ENCODE measurements at regions not wholly inside any gene's neighbourhood (a gene's known extent, or its start where the extent isn't known, plus 50 kb on each side); places are given as distances from the start of the nearest gene placed in this dataset.

DNA sequence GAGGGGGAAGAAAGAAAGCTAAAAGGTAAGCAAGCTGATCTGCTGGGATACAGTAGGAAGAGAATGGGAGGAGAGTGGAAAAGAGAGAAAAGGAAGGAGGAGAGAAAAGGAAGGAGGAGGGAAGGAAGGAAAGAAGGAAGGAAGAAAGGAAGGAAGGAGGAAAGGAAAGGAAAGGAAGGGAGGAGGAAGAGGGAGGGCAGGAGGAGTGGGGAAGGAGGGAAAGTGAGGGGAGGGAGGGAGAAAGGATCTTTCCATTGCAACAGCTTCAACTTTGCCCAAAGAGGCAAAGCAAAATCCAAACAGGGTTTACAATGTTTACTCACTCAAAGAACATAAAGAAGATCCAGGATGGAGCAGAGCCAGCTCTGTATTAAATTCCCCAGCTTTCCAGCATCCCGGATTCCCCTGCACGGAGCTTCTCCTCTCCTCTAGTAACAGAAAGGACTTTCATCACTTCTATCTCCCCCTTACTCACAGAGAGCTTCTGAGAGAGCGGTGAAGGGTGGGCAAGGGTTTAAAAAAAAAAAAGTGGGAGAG is 494.2 kb upstream of the PROK2 start:
- TF ChIP-seq, protein P1, sequence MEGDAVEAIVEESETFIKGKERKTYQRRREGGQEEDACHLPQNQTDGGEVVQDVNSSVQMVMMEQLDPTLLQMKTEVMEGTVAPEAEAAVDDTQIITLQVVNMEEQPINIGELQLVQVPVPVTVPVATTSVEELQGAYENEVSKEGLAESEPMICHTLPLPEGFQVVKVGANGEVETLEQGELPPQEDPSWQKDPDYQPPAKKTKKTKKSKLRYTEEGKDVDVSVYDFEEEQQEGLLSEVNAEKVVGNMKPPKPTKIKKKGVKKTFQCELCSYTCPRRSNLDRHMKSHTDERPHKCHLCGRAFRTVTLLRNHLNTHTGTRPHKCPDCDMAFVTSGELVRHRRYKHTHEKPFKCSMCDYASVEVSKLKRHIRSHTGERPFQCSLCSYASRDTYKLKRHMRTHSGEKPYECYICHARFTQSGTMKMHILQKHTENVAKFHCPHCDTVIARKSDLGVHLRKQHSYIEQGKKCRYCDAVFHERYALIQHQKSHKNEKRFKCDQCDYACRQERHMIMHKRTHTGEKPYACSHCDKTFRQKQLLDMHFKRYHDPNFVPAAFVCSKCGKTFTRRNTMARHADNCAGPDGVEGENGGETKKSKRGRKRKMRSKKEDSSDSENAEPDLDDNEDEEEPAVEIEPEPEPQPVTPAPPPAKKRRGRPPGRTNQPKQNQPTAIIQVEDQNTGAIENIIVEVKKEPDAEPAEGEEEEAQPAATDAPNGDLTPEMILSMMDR (IDR thresholded peaks at IDR 0.05; ENCODE audit: borderline replicate concordance, insufficient read depth, low read depth, low read length), result no peak
- no peak overlapping the region for H3K4me3 ChIP-seq (ENCODE audit: low read depth, low read length)

DNA sequence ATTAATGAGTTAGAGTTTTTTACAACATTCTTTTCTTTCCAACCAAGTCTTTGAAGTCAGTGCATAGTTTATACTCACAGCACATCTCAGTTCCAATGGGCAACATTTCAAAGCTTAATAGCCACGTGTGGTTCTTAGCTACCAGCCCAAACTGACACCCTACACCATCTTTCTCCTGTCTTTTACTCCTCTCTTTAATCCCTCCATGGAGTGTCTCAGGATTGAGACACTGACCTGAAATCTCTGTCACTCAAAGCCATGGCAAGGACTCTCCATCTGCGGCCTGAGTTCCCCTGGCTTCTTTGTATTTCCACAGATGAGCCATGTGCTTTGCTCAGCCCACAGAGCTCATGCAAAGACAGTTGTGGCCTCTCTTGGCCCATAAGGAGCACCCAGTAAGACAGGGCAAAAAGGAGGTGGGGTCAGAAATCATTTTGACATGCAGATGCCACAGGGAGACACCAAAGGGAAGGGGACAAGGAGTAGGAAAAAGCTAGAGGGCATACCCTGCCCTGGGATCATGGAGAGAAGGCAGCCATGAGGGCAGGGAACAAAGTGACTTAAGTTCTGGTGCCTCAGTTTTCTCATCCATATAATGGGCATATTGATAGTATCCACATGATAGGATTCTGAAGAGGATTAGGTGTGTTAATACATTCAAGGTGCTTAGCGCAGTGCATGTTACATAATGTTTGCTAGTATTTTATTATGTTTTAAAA is 493.6 kb upstream of the PROK2 start:
- TF ChIP-seq, protein P1 (IDR thresholded peaks at IDR 0.05; ENCODE audit: borderline replicate concordance, insufficient read depth, low read depth, low read length), result no peak
- no peak overlapping the region for H3K4me3 ChIP-seq (ENCODE audit: low read depth, low read length)

DNA sequence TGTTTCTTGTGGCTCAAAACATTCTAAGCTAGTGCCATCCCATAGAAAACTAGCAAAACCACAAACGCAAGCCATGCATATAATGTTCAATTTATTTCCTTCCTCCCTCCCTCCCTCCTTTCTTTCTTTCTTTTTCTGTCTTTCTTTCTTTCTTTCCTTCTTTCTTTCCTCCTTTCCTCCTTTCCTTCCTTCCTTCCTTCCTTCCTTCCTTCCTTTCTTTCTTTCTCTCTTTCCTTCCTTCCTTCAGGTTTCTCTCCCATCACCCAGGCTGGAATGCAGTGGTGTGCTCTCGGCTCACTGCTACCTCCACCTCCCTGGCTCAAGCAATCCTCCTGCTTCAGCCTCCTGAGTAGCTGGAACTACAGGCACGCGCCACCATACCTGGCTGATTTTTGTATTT is 492.8 kb upstream of the PROK2 start:
- H3K4me3 ChIP-seq (ENCODE audit: low read depth, low read length), result no peak overlapping the region
- TF ChIP-seq, protein P1 (IDR thresholded peaks at IDR 0.05; ENCODE audit: borderline replicate concordance, insufficient read depth, low read depth, low read length), result no peak

DNA sequence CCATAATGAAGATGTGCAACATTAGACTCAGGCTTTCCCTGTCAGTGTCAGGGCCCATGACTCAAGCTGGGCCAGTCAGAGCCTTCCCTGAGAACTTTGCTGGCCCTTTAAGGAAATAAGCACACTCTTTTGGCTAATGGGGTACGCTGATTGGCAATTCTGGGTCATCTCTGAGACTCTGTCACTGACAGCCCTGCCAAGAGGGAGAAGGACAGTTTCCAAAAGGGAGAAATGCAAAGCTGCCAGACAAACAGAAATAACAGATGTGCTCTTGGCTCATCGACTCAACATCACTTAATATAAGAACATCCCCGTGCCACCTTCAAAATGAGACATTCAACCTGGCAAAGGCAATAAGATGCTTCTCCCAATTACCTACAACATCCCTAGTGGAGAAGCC is 491.9 kb upstream of the PROK2 start:
- TF ChIP-seq, protein P1 (IDR thresholded peaks at IDR 0.05; ENCODE audit: borderline replicate concordance, insufficient read depth, low read depth, low read length), result no peak
- H3K4me3 ChIP-seq (ENCODE audit: low read depth, low read length), result no peak overlapping the region

DNA sequence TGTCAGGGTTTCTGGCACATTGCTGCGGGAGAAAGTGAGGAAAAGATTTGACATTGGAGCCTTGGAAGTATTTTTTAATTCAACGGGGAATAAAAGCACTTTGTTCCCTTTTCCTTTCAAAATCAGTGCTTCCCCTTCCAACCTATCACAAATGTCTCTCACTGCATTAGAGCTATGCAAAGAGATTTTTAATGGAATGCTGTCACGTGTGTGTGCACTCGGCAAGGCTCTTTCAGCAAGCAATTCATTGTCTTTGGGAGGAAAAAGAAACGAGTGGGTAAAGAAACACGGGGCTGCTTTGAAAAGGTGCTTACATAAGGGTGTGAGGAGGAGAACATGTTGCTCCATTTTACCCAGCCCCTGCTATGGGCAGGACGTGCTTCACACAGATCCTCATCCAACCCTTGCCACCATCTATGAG is 490.4 kb upstream of the PROK2 start:
- H3K4me3 ChIP-seq (ENCODE audit: low read depth, low read length), result no peak overlapping the region
- TF ChIP-seq, protein P1 (IDR thresholded peaks at IDR 0.05; ENCODE audit: borderline replicate concordance, insufficient read depth, low read depth, low read length), result no peak

DNA sequence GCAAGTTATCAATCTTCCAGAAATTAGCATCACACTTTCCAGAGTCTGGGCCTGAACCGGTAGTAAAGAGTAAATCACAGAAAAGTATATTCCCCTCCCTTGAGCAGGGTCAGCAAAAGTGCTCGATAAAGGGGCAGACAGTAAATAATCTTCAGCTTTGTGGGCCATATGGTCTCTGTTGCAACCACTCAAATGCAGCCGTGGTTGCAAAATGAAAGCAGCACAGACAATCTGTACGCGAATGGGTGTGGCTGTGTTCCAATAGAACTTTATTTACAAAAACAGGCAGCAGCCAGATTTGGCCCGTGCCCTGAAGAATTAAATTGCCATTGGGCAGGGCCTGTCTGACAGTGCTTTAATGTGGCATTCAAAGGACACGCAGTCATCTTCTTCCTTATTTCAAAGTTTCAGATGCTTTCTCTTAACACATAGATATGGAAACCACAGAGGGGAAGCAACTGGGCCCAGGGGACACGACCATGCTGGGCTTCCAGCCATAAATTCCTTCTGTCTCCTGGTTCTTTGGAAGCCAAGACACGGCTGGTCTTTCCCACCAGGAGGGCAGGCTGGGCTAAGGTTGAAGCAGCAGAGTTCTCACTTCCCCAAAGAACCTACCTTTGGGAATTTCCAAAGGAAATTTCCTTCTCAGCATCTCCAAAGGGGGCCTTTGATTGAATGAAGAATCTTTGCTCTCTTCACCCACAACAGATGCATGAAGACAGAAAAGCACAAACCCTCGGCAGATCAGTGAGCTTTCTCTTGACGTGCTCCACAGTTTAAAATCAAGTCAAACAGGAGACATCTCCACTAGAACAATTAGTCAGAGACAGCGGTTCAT is 489.8 kb upstream of the PROK2 start:
- H3K4me3 ChIP-seq (ENCODE audit: low read depth, low read length), result no peak overlapping the region
- TF ChIP-seq, protein P1 (IDR thresholded peaks at IDR 0.05; ENCODE audit: borderline replicate concordance, insufficient read depth, low read depth, low read length), result no peak

All from GM12875 (cell line).